Loucy (cell line): ENCODE measurements at regions not wholly inside any gene's neighbourhood (a gene's known extent, or its start where the extent isn't known, plus 50 kb on each side); places are given as distances from the start of the nearest gene placed in this dataset.
"Not testable (repeated sequence)": the region's sequence is repeated elsewhere in the genome, so short reads cannot be mapped to it uniquely, and the experiment has no call there.

Source experiments
- H2AFZ ChIP-seq: fragments of 200-600 bp; sonication (generic); 2 replicates; pipeline ENCODE4 v1.6.0; 2016; ENCODE audit warnings: antibody characterized with exemption, mild to moderate bottlenecking, low read length, moderate library complexity
- H3F3A ChIP-seq: fragments of 200-600 bp; 2 replicates; pipeline ENCODE4 v1.6.0; 2016; ENCODE audit warnings: antibody characterized with exemption, low read depth, mild to moderate bottlenecking
- H3K27me3 ChIP-seq: fragments of 200-600 bp; sonication (generic); 2 replicates; pipeline ENCODE4 v1.6.1; 2014; ENCODE audit warnings: low read length, mild to moderate bottlenecking; ENCODE audit not compliant: insufficient read depth, poor library complexity, severe bottlenecking
- H3K36me3 ChIP-seq: fragments of 200-600 bp; sonication (generic); 2 replicates; pipeline ENCODE4 v1.6.1; 2016; ENCODE audit warnings: low read length; ENCODE audit not compliant: insufficient read depth
- H3K4me1 ChIP-seq: fragments of 200-600 bp; sonication (generic); 2 replicates; pipeline ENCODE4 v1.5.1; 2014; ENCODE audit warnings: low read length, mild to moderate bottlenecking; ENCODE audit not compliant: insufficient read depth, poor library complexity, severe bottlenecking
- H3K4me2 ChIP-seq: fragments of 200-600 bp; sonication (generic); 2 replicates; pipeline ENCODE4 v1.6.0; 2014; ENCODE audit warnings: antibody characterized with exemption, low read length, low read depth, mild to moderate bottlenecking; ENCODE audit not compliant: poor library complexity, severe bottlenecking
- H3K4me3 ChIP-seq: fragments of 200-600 bp; sonication (generic); 2 replicates; pipeline ENCODE4 v1.5.1; 2014; ENCODE audit warnings: low read length, mild to moderate bottlenecking, mixed read lengths; ENCODE audit not compliant: poor library complexity, severe bottlenecking
- H3K79me2 ChIP-seq: fragments of 200-600 bp; sonication (generic); 2 replicates; pipeline ENCODE4 v1.6.1; 2014; ENCODE audit warnings: low read length; ENCODE audit not compliant: insufficient read depth
- H3K9ac ChIP-seq: fragments of 200-600 bp; sonication (generic); 2 replicates; pipeline ENCODE4 v1.6.0; 2014; ENCODE audit warnings: mild to moderate bottlenecking, low read depth, low read length, moderate library complexity; ENCODE audit not compliant: poor library complexity, severe bottlenecking
- H3K9me2 ChIP-seq: fragments of 200-600 bp; sonication (generic); replicated peaks from 2 replicates; pipeline ENCODE4 v1.6.1; 2016; ENCODE audit warnings: low read depth, low read length, mixed read lengths
- H3K9me3 ChIP-seq: fragments of 200-600 bp; sonication (generic); 2 replicates; pipeline ENCODE4 v1.6.1; 2014; ENCODE audit warnings: mild to moderate bottlenecking, antibody characterized with exemption, low read length, low read depth; ENCODE audit not compliant: insufficient read depth
- H4K20me1 ChIP-seq: fragments of 200-600 bp; sonication (generic); 2 replicates; pipeline ENCODE4 v1.6.0; 2014; ENCODE audit warnings: antibody characterized with exemption, low read length, mild to moderate bottlenecking; ENCODE audit not compliant: insufficient read depth, poor library complexity, severe bottlenecking
- EZH2phosphoT487 ChIP-seq: fragments of 200-600 bp; IDR thresholded peaks from 2 replicates; pipeline ENCODE4 v1.6.1; 2018; ENCODE audit warnings: antibody characterized with exemption, mild to moderate bottlenecking, moderate library complexity, borderline replicate concordance
- TF ChIP-seq, protein P1 (sequence below): fragments of 200-600 bp; sonication (generic); conservative IDR thresholded peaks from 2 replicates; pipeline ENCODE4 v1.5.1; 2014; ENCODE audit warnings: mild to moderate bottlenecking, antibody characterized with exemption, low read length

DNA sequence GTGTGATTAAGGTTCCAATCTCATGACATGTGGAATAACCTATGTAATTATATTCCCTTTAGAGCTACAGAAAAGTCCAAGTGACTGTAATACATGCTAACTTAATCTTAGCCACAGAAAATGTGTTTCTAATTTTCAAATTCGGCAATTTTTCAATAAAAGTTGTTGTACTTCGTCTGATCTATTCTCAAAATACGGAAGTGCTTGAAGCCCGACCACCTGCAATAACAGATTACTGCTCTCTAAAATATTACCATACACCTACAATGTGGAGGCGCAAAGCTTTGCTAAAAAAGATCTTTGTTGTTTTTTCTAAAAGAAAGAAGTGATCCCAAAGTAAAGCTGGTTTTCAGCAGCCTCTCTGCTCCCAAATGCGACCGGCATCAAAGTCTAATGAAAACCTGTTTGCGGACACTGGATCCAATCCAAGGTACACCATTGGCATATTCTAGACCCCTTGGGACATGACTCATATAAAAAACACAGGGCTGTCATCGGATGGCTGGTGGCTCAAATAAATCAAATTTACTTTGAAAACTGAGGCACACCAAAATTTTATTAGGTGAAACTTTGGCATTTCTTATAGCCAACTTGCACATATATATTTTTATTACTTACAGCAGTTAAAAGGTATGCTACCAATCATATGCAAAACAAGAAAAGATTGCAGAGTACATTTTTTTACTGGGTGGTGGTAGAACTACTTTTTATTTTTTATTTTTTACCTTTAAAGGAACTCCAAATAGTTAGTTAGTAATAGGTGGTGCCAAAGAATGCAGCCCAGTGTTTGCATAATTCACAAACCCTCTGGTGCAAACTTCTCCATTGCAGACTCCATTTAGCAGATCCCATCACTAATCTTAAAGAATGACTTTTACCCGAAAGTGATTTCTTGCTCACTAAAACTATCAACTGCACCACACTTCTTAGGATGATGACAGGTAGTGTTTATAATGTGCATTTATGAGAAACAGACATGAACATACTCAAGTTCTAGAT lies 118.7 kb upstream of the TBX18 start:
- no peaks in the 10 kb centered on the region for H3K27me3 ChIP-seq
- TF ChIP-seq EZH2phosphoT487, result no peak
- TF ChIP-seq, protein P1, sequence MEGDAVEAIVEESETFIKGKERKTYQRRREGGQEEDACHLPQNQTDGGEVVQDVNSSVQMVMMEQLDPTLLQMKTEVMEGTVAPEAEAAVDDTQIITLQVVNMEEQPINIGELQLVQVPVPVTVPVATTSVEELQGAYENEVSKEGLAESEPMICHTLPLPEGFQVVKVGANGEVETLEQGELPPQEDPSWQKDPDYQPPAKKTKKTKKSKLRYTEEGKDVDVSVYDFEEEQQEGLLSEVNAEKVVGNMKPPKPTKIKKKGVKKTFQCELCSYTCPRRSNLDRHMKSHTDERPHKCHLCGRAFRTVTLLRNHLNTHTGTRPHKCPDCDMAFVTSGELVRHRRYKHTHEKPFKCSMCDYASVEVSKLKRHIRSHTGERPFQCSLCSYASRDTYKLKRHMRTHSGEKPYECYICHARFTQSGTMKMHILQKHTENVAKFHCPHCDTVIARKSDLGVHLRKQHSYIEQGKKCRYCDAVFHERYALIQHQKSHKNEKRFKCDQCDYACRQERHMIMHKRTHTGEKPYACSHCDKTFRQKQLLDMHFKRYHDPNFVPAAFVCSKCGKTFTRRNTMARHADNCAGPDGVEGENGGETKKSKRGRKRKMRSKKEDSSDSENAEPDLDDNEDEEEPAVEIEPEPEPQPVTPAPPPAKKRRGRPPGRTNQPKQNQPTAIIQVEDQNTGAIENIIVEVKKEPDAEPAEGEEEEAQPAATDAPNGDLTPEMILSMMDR, result no peak
- H3K4me1 ChIP-seq, result peaks cover 27% of the 10 kb centered on the region
- no peaks in the 10 kb centered on the region for H3K36me3 ChIP-seq
- no peak overlapping the region for H3K4me3 ChIP-seq
- H3F3A ChIP-seq, result 0 out of 2 replicates have a peak, but pooled peaks cover 5% of the 10 kb centered on the region
- no peak overlapping the region for H3K9ac ChIP-seq
- no peaks in the 10 kb centered on the region for H3K79me2 ChIP-seq
- H3K9me2 ChIP-seq, result no peaks in the 10 kb centered on the region
- no peak overlapping the region for H3K4me2 ChIP-seq
- H2AFZ ChIP-seq, result no peak overlapping the region
- H4K20me1 ChIP-seq, result no peaks in the 10 kb centered on the region
- no peaks in the 10 kb centered on the region for H3K9me3 ChIP-seq

DNA sequence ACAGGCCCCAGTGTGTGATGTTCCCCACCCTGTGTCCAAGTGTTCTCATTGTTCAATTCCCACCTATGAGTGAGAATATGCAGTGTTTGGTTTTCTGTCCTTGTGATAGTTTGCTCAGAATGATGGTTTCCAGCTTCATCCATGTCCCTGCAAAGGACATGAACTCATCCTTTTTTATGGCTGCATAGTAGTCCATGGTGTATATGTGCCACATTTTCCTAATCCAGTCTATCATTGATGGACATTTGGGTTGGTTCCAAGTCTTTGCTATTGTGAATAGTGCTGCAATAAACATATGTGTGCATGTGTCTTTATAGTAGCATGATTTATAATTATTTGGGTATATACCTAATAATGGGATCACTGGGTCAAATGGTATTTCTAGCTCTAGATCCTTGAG lies 115.0 kb upstream of the TBX18 start:
- H3K9ac ChIP-seq, H4K20me1 ChIP-seq, H3K9me2 ChIP-seq, H2AFZ ChIP-seq, H3F3A ChIP-seq, H3K9me3 ChIP-seq, H3K27me3 ChIP-seq, H3K36me3 ChIP-seq, H3K79me2 ChIP-seq: not testable (repeated sequence)
- Histone ChIP-seq H3K4me3 (peak overlapping the region; percentile 67), H3K4me1 (peaks cover 54% of the 10 kb centered on the region), H3K4me2 (peak overlapping the region; percentile 76)

DNA sequence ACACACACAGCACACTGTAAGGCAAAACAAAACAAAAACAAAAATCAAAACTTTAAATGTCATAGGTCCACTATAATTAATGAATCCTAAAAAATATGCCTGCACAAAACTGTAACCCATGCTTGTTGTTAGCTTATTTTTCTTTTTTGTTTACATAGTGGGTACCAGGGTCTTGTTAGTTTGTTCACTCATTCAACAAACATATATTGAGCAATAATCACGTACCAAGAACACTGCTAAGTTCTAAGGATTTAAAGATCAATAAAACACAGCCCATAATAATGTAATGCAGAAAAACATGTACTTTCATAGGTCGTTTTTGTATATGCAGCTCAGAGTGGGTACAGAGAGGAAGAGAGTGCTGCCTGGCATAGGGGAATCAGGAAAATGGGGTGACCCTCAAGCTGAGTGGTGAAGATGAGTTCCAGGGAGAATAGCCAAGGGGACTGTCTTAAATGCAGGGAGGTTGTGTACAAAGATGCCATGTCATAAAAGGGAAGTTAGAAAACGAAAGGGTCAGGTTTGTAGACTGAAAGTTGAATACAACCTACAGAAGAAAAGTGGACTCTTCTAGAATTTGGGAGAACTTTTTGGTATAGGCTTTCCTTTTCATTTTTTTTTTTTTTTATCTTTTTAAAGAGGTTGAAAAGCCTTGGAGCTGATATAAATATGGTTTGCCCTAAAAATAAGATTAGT lies 113.3 kb upstream of the TBX18 start:
- Histone ChIP-seq H3K4me2 (peak overlapping the region; percentile 35), H3K27me3 (no peaks in the 10 kb centered on the region), H3K79me2 (no peaks in the 10 kb centered on the region), H3K9ac (no peak overlapping the region), H3K4me3 (peak overlapping the region; percentile 22), H3K9me2 (no peaks in the 10 kb centered on the region), H3K4me1 (peaks cover 71% of the 10 kb centered on the region), H3F3A (0 out of 2 replicates have a peak, but pooled peaks cover 5% of the 10 kb centered on the region), H4K20me1 (no peaks in the 10 kb centered on the region), H3K9me3 (no peaks in the 10 kb centered on the region), H3K36me3 (no peaks in the 10 kb centered on the region), H2AFZ (no peak overlapping the region)
- TF ChIP-seq, protein P1, result no peak
- no peak for TF ChIP-seq EZH2phosphoT487
